A549 (cell line): ENCODE measurements at regions not wholly inside any gene's neighbourhood (a gene's known extent, or its start where the extent isn't known, plus 50 kb on each side); places are given as distances from the start of the nearest gene placed in this dataset.

Source experiments
- ATAC-seq, 2 experiments: fragments of 200-7000 bp in 1 of 2; fragments of >200 bp in 1 of 2; cut with Nextera tagmentation in 1 of 2; cut with Tn5 transposase in 1 of 2; 3 replicates each; pipeline versions ENCODE4 v1.8.0 to v1.9.1; 2018 to 2020; ENCODE audit warnings: mild to moderate bottlenecking in 1 of 2, moderate library complexity in 1 of 2
- CTCF ChIA-PET: fragments of 300-600 bp; sonication (Branson Sonifier 250); formaldehyde crosslinking; extraction: SDS; loops from one replicate; lab custom pipeline; 2021; ENCODE audit warnings: antibody characterized with exemption, inconsistent platforms; lab: Yijun Ruan, JAX
- POLR2A ChIA-PET: fragments of 350-600 bp; formaldehyde crosslinking; extraction: SDS; loops from one replicate; lab custom pipeline; 2021; ENCODE audit warnings: antibody characterized with exemption, inconsistent platforms; lab: Yijun Ruan, JAX
- DNase-seq, 2 experiments: peaks; one replicate each; pipeline versions ENCODE4 v3.0.0 to v3.0.0-alpha.2; 2011 to 2016; ENCODE audit warnings: low read depth in 1 of 2, low spot score in 1 of 2
- FAIRE-seq: peaks from 2 replicates; lab custom pipeline; 2011; peaks lifted over from hg19 to GRCh38; lab: Jason Lieb, UNC
- H3K27ac ChIP-seq, 2 experiments: fragments of >200 bp; sonication (Bioruptor Twin); formaldehyde crosslinking; 3 replicates each; pipeline ENCODE4 v1.5.1; 2016 to 2017
- H3K4me1 ChIP-seq: fragments of >200 bp; sonication (Bioruptor Twin); formaldehyde crosslinking; 3 replicates; pipeline ENCODE4 v1.6.1; 2016
- H3K4me2 ChIP-seq: fragments of >200 bp; sonication (Bioruptor Twin); formaldehyde crosslinking; 3 replicates; pipeline ENCODE4 v1.6.1; 2016
- H3K4me3 ChIP-seq: fragments of >200 bp; sonication (Bioruptor Twin); formaldehyde crosslinking; 3 replicates; pipeline ENCODE4 v1.5.1; 2016
- H3K9me3 ChIP-seq: fragments of >200 bp; sonication (Bioruptor Twin); formaldehyde crosslinking; 3 replicates; pipeline ENCODE4 v1.6.1; 2016
- CBX2 ChIP-seq: fragments of 200-600 bp; sonication (generic); IDR thresholded peaks from 2 replicates; pipeline ENCODE4 v1.6.1; 2016; ENCODE audit warnings: low read depth, mild to moderate bottlenecking, borderline replicate concordance
- CEBPB ChIP-seq, 2 experiments: fragments of >200 bp in 1 of 2; sonication (Bioruptor Twin) in 1 of 2; formaldehyde crosslinking in 1 of 2; IDR thresholded peaks; 2 replicates each; pipeline ENCODE4 v1.6.1; 2012 to 2016
- CHD4 ChIP-seq: fragments of 200-600 bp; sonication (generic); IDR thresholded peaks from 2 replicates; pipeline ENCODE4 v1.6.1; 2016; ENCODE audit warnings: antibody characterized with exemption, mild to moderate bottlenecking, borderline replicate concordance
- EHMT2 ChIP-seq: fragments of 200-600 bp; sonication (generic); IDR thresholded peaks from 2 replicates; pipeline ENCODE4 v1.6.1; 2016; ENCODE audit warnings: antibody characterized with exemption, low read depth, mild to moderate bottlenecking, moderate library complexity
- FOSL2 ChIP-seq, 2 experiments: fragments of 450-650 bp in 1 of 2; fragments of >200 bp in 1 of 2; sonication (Bioruptor Twin) in 1 of 2; formaldehyde crosslinking; IDR thresholded peaks; 2 replicates each; pipeline versions ENCODE4 v1.5.0 to v1.6.1; 2016 to 2020; ENCODE audit warnings: mild to moderate bottlenecking in 1 of 2, moderate library complexity in 1 of 2
- GATA3 ChIP-seq: IDR thresholded peaks from 2 replicates; pipeline ENCODE4 v1.6.1; 2012; ENCODE audit warnings: borderline replicate concordance
- HEYL ChIP-seq: fragments of 250-450 bp; sonication (Bioruptor Pico); IDR thresholded peaks from 2 replicates; pipeline ENCODE4 v1.8.0; 2021; ENCODE audit warnings: mild to moderate bottlenecking, moderate library complexity
- HOXB13 ChIP-seq: fragments of 250-450 bp; sonication (Bioruptor Pico); IDR thresholded peaks from 2 replicates; pipeline ENCODE4 v1.5.0; 2020; ENCODE audit warnings: low read depth, mild to moderate bottlenecking, moderate library complexity
- HOXB5 ChIP-seq: fragments of 250-450 bp; sonication (Bioruptor Pico); IDR thresholded peaks from 2 replicates; pipeline ENCODE4 v1.5.0; 2020; ENCODE audit warnings: mild to moderate bottlenecking, moderate library complexity
- JUN ChIP-seq, 2 experiments: fragments of >200 bp; sonication (Bioruptor Twin); formaldehyde crosslinking; IDR thresholded peaks; 2 replicates in 1 of 2; 3 replicates in 1 of 2; pipeline ENCODE4 v1.6.1; 2016 to 2017
- KDM5A ChIP-seq: fragments of 200-600 bp; sonication (generic); IDR thresholded peaks from 2 replicates; pipeline ENCODE4 v1.6.1; 2016; ENCODE audit warnings: antibody characterized with exemption, mild to moderate bottlenecking
- MAFK ChIP-seq: fragments of 450-650 bp; IDR thresholded peaks from 2 replicates; pipeline ENCODE4 v1.6.1; 2014; ENCODE audit not compliant: partially characterized antibody
- MYC ChIP-seq: IDR thresholded peaks from 2 replicates; pipeline ENCODE4 v1.6.1; 2012; ENCODE audit warnings: mild to moderate bottlenecking, inconsistent platforms, low read length, improper control_type of control experiment, borderline replicate concordance
- NFE2L2 ChIP-seq: fragments of 150-350 bp; conservative IDR thresholded peaks from 2 replicates; pipeline ENCODE4 v1.6.1; 2014; ENCODE audit warnings: low read length
- POLR2AphosphoS2 ChIP-seq: conservative IDR thresholded peaks from 2 replicates; pipeline ENCODE4 v1.6.1; 2012; ENCODE audit warnings: low read length, improper control_type of control experiment, inconsistent platforms
- RCOR1 ChIP-seq: fragments of 150-350 bp; IDR thresholded peaks from 2 replicates; pipeline ENCODE4 v1.6.1; 2014; ENCODE audit warnings: antibody characterized with exemption, low read length, low read depth
- TP53 ChIP-seq: fragments of 250-450 bp; sonication (Bioruptor Pico); IDR thresholded peaks from 2 replicates; pipeline ENCODE4 v1.5.0; 2021; ENCODE audit warnings: mild to moderate bottlenecking, moderate library complexity
- ZFP36 ChIP-seq: fragments of 450-650 bp; IDR thresholded peaks from 2 replicates; pipeline ENCODE4 v1.6.1; 2014; ENCODE audit warnings: borderline replicate concordance; ENCODE audit not compliant: partially characterized antibody
- ZNF302 ChIP-seq: fragments of 250-450 bp; sonication (Bioruptor Pico); IDR thresholded peaks from 2 replicates; pipeline ENCODE4 v1.9.0; 2021; ENCODE audit warnings: inconsistent platforms, mild to moderate bottlenecking, moderate library complexity
- WGBS: methylation state at CpG from one replicate; pipeline ENCODE4 v1.1.6; 2017; ENCODE audit errors: missing lambda C conversion rate; 5-methylcytosine and 5-hydroxymethylcytosine counted together
- TF ChIP-seq, protein P1 (sequence below): IDR thresholded peaks from 2 replicates; pipeline ENCODE4 v1.6.1; 2012
- TF ChIP-seq, protein P2 (sequence below): fragments of 150-350 bp; IDR thresholded peaks from 2 replicates; pipeline ENCODE4 v1.6.1; 2014; ENCODE audit warnings: low read depth, mild to moderate bottlenecking, low read length
- TF ChIP-seq, protein P3 (sequence below): fragments of >200 bp; sonication (Bioruptor Twin); formaldehyde crosslinking; IDR thresholded peaks from 3 replicates; pipeline ENCODE4 v1.5.1; 2016

DNA sequence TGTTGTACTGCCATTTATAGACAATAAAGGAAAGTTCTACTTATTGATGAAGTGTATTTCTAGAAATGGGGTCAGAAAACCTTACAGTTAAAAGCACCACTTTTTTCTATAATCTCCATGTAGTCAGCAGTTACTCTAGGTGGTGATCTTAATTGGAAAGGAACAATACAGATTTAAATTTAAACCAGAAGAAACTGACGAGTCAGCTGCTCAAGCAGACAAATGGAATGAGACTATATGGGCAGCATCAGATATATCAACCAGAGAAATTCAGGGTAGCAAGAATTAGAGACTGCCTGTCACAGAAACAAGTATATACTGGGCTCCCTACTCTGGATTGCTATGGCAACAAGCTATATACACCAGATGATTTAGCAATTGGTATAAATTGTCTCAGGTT, 99.6 kb upstream of the SCG2 start:
- no peak overlapping the region for H3K4me3 ChIP-seq
- H3K4me2 ChIP-seq, result no peak overlapping the region
- ATAC-seq, result no peak
- FAIRE-seq, result no peak
- WGBS, result 91% methylated on average over 1 of the region's 1 CpG
- no peak for DNase-seq
- no peak for TF ChIP-seq CEBPB (IDR thresholded peaks at IDR 0.05)
- no peak for TF ChIP-seq CHD4
- peak; percentile 76 for TF ChIP-seq MAFK
- peaks cover 37% of the 10 kb centered on the region for H3K4me1 ChIP-seq
- ChIA-PET POLR2A (no interaction called here), CTCF (no interaction called here)
- H3K9me3 ChIP-seq, result 0 out of 3 replicates have a peak, but pooled peaks cover 3% of the 10 kb centered on the region
- H3K27ac ChIP-seq, result peak overlapping the region; percentile 94

DNA sequence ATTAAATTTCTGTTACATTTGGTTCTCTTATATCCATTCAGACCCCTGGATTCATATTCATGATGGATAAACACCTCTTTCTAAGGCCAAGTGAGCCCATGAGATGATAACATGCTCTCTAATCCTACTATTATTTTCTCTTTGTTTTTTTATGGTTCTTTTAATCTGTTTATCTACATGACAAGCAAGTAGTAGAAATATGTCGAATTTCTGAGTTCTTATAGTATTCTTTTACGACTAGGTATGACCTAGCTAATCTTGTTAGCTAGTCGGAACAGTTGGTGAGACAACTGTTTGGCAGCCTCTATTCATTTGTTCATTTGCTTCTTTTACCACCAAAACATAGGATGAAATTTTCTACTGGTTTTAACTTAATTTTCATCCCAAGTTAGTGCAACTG, 98.1 kb upstream of the SCG2 start:
- DNase-seq, result no peak
- CTCF ChIA-PET, result interaction anchor here (0.6 kb wide), 2 partner anchors 26 to 31 kb away, joined by 3 to 4 read pairs; no protein-coding TSS in a partner anchor
- H3K9me3 ChIP-seq, result 0 out of 3 replicates have a peak, but pooled peaks cover 7% of the 10 kb centered on the region
- TF ChIP-seq NFE2L2 (no peak), ZNF302 (CRISPR knock-in tag) (no peak)
- TF ChIP-seq, all 56 proteins: peak for 0
- Histone ChIP-seq H3K4me1 (peaks cover 49% of the 10 kb centered on the region), H3K27ac (peak overlapping the region; percentile 94), H3K4me3 (no peak overlapping the region), H3K4me2 (peak overlapping the region; percentile 67)
- POLR2A ChIA-PET, result no interaction called here
- FAIRE-seq (no peak), ATAC-seq (no peak)
- WGBS, result 38% methylated on average over 3 of the region's 3 CpGs

DNA sequence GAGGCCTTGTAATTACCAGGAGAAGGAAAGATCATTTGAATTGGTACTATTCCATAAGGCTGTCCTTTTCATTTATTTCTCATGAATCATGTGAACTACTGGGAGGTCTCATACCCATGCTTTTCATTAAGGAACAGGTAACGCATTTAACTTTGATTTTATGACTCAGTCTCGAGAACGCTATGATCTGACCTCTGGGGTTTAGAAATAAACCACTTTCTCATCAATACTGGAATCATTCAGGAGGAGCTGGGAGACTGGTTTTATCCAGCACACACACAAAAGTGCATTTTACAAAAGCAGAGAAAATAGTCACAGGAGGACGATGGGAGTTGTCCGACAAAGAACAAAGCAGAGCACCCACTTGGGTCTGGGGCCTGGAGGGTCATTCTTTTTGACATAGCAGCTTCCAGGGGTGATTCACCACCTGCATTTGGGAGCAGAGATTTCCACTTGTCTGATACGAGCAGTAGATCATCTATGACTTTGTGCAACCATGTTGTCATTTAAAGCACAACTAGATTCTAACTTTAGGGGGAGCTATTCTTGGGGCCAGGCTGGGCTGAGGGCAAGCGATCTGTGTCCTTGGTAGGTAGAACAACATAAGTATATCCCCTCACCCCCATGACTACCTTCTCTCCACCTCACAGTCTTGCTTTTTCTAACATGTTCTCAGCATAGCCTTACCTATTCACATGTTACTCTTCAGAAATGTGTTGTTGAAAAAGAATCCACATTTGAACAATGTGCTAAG, 95.9 kb upstream of the SCG2 start:
- ATAC-seq (no peak), FAIRE-seq (no peak), DNase-seq (peak in 1 of 2 experiments; percentile 42)
- Histone ChIP-seq H3K27ac (peak overlapping the region; percentile 94), H3K9me3 (0 out of 3 replicates have a peak, but pooled peaks cover 7% of the 10 kb centered on the region), H3K4me1 (peaks cover 49% of the 10 kb centered on the region), H3K4me2 (peak overlapping the region; percentile 67; the same call in 2 of the 3 replicates), H3K4me3 (no peak overlapping the region)
- TF ChIP-seq, protein P1, sequence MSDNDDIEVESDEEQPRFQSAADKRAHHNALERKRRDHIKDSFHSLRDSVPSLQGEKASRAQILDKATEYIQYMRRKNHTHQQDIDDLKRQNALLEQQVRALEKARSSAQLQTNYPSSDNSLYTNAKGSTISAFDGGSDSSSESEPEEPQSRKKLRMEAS, result no peak
- TF ChIP-seq FOSL2 (IDR thresholded peaks at IDR 0.05) (0 out of 2 replicates have a peak, but pooled peaks have one; percentile 4), FOSL2 (CRISPR knock-in tag; IDR thresholded peaks at IDR 0.05) (peak; percentile 21; the same call in 1 of the 2 replicates)
- ChIA-PET POLR2A (no interaction called here), CTCF (interaction anchor here (0.6 to 2.1 kb wide), 2 partner anchors 63 to 726 kb away, joined by 4 to 8 read pairs; no protein-coding TSS in a partner anchor)
- WGBS, result 71% methylated on average over 7 of the region's 7 CpGs

DNA sequence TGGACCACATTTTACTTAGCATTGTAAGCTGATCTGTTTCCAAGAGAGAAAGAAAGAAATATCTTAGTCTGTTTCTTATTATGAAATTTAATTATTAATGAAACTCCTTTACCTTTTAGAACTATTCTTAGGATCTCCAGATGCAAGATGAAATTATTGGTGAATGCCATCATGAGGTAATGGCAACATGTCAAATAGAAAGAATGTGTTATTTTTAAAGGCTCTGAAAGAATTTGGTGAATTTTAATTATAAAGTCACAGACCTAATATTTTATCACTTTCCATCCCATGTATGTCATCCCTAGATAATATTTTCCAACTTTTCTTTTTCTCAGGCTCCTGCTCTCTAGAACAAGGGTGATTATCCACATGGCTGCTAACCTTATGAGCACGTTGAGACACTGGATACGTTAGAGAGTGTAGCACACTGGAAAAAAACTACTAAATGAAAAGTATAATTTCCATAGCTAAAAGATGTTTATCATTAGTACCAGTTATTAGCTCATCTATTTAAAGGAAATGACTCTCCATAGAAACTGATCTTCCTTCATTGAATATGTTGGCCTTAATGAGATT, 95.2 kb upstream of the SCG2 start:
- ATAC-seq, result no peak
- DNase-seq, result no peak
- TF ChIP-seq MYC (no peak), KDM5A (no peak), CBX2 (no peak), JUN (IDR thresholded peaks at IDR 0.05) (no peak; a peak in 1 of 5 replicates), RCOR1 (no peak), POLR2AphosphoS2 (no peak), EHMT2 (no peak), FOSL2 (IDR thresholded peaks at IDR 0.05) (no peak), FOSL2 (CRISPR knock-in tag; IDR thresholded peaks at IDR 0.05) (no peak), GATA3 (no peak), HOXB13 (CRISPR knock-in tag) (no peak), HEYL (CRISPR knock-in tag) (no peak), HOXB5 (CRISPR knock-in tag) (no peak), MAFK (no peak), ZFP36 (no peak), TP53 (CRISPR knock-in tag) (no peak)
- TF ChIP-seq, protein P2, sequence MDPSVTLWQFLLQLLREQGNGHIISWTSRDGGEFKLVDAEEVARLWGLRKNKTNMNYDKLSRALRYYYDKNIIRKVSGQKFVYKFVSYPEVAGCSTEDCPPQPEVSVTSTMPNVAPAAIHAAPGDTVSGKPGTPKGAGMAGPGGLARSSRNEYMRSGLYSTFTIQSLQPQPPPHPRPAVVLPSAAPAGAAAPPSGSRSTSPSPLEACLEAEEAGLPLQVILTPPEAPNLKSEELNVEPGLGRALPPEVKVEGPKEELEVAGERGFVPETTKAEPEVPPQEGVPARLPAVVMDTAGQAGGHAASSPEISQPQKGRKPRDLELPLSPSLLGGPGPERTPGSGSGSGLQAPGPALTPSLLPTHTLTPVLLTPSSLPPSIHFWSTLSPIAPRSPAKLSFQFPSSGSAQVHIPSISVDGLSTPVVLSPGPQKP, result no peak
- TF ChIP-seq, protein P3, sequence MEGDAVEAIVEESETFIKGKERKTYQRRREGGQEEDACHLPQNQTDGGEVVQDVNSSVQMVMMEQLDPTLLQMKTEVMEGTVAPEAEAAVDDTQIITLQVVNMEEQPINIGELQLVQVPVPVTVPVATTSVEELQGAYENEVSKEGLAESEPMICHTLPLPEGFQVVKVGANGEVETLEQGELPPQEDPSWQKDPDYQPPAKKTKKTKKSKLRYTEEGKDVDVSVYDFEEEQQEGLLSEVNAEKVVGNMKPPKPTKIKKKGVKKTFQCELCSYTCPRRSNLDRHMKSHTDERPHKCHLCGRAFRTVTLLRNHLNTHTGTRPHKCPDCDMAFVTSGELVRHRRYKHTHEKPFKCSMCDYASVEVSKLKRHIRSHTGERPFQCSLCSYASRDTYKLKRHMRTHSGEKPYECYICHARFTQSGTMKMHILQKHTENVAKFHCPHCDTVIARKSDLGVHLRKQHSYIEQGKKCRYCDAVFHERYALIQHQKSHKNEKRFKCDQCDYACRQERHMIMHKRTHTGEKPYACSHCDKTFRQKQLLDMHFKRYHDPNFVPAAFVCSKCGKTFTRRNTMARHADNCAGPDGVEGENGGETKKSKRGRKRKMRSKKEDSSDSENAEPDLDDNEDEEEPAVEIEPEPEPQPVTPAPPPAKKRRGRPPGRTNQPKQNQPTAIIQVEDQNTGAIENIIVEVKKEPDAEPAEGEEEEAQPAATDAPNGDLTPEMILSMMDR, result no peak
- Histone ChIP-seq H3K9me3 (0 out of 3 replicates have a peak, but pooled peaks cover 7% of the 10 kb centered on the region), H3K4me1 (peaks cover 53% of the 10 kb centered on the region), H3K4me2 (peak overlapping the region; percentile 39), H3K27ac (peak overlapping the region; percentile 94), H3K4me3 (no peak overlapping the region)
- POLR2A ChIA-PET, result no interaction called here
- FAIRE-seq, result no peak
- CTCF ChIA-PET, result interaction anchor here (2.1 kb wide), 1 partner anchor 64 kb away, joined by 8 read pairs; no protein-coding TSS in a partner anchor
- WGBS, result 86% methylated on average over 2 of the region's 2 CpGs
